IMR-90 (cell line): ENCODE measurements at regions not wholly inside any gene's neighbourhood (a gene's known extent, or its start where the extent isn't known, plus 50 kb on each side); places are given as distances from the start of the nearest gene placed in this dataset.

Source experiments
- ATAC-seq: fragments of 200-7000 bp; cut with Tn5 transposase; 2 replicates; pipeline ENCODE4 v1.9.1; 2020; ENCODE audit warnings: low read depth, mild to moderate bottlenecking, moderate library complexity
- BruUV-seq: library from RNA; stranded (reverse); fragments of 400-500 nt; replicated peaks from 2 replicates; lab custom pipeline; 2021; lab: Mats Ljungman, UMichigan
- CTCF ChIA-PET: fragments of 300-600 bp; formaldehyde crosslinking; extraction: SDS; loops from one replicate; lab custom pipeline; 2021; ENCODE audit warnings: antibody characterized with exemption; lab: Yijun Ruan, JAX
- POLR2A ChIA-PET: fragments of 300-600 bp; sonication (Branson Sonifier 250); formaldehyde crosslinking; loops from one replicate; lab custom pipeline; 2022; ENCODE audit warnings: antibody characterized with exemption; ENCODE audit not compliant: unreplicated experiment; lab: Charles Lee
- DNase-seq: peaks from one replicate; pipeline ENCODE4 v3.0.0; 2013
- H2AFZ ChIP-seq: replicated peaks from 2 replicates; pipeline ENCODE3; 2013; ENCODE audit warnings: low read length, mild to moderate bottlenecking; ENCODE audit not compliant: poor library complexity
- H2AK5ac ChIP-seq: 2 replicates; pipeline ENCODE4 v1.6.1; 2013; ENCODE audit warnings: low read depth, low read length, inconsistent platforms
- H2AK9ac ChIP-seq: replicated peaks from 2 replicates; pipeline ENCODE3; 2013; ENCODE audit warnings: mild to moderate bottlenecking, low read depth, low read length, moderate library complexity; ENCODE audit not compliant: poor library complexity
- H2BK120ac ChIP-seq: 2 replicates; pipeline ENCODE4 v1.6.1; 2013; ENCODE audit warnings: low read depth, low read length, inconsistent platforms
- H2BK15ac ChIP-seq: 3 replicates; pipeline ENCODE4 v1.6.1; 2013; ENCODE audit warnings: low read depth, low read length, inconsistent platforms
- H2BK20ac ChIP-seq: 2 replicates; pipeline ENCODE4 v1.6.1; 2013; ENCODE audit warnings: low read depth, mild to moderate bottlenecking, inconsistent platforms, low read length, moderate library complexity
- H2BK5ac ChIP-seq: 2 replicates; pipeline ENCODE4 v1.6.1; 2013; ENCODE audit warnings: mild to moderate bottlenecking, low read depth, low read length, inconsistent platforms; ENCODE audit not compliant: poor library complexity, severe bottlenecking
- H3K14ac ChIP-seq: replicated peaks from 2 replicates; pipeline ENCODE4 v1.6.1; 2013; ENCODE audit warnings: low read depth, low read length, inconsistent platforms
- H3K18ac ChIP-seq: 2 replicates; pipeline ENCODE4 v1.6.1; 2013; ENCODE audit warnings: low read depth, low read length, control low read depth
- H3K23ac ChIP-seq: 2 replicates; pipeline ENCODE4 v1.6.1; 2013; ENCODE audit warnings: low read depth, low read length, inconsistent platforms
- H3K27ac ChIP-seq: 2 replicates; pipeline ENCODE4 v1.5.1; 2013; ENCODE audit warnings: mild to moderate bottlenecking, control low read depth, low read length; ENCODE audit not compliant: insufficient read depth
- H3K27me3 ChIP-seq: 2 replicates; pipeline ENCODE4 v1.6.1; 2013; ENCODE audit warnings: low read length; ENCODE audit not compliant: control insufficient read depth, insufficient read depth
- H3K36me3 ChIP-seq: 2 replicates; pipeline ENCODE4 v1.6.1; 2013; ENCODE audit warnings: low read length, mixed read lengths; ENCODE audit not compliant: control insufficient read depth, insufficient read depth
- H3K4ac ChIP-seq: 2 replicates; pipeline ENCODE4 v1.6.1; 2013; ENCODE audit warnings: low read depth, low read length, inconsistent platforms
- H3K4me1 ChIP-seq: 2 replicates; pipeline ENCODE4 v1.6.1; 2013; ENCODE audit warnings: low read length, mixed read lengths; ENCODE audit not compliant: control insufficient read depth, insufficient read depth
- H3K4me2 ChIP-seq: 2 replicates; pipeline ENCODE4 v1.6.1; 2013; ENCODE audit warnings: low read depth, mild to moderate bottlenecking, control low read depth, low read length, moderate library complexity
- H3K4me3 ChIP-seq: 2 replicates; pipeline ENCODE4 v1.5.1; 2013; ENCODE audit warnings: low read depth, mild to moderate bottlenecking, control low read depth, low read length, moderate library complexity; ENCODE audit not compliant: insufficient read depth
- H3K56ac ChIP-seq: 2 replicates; pipeline ENCODE4 v1.6.1; 2013; ENCODE audit warnings: low read length, inconsistent platforms; ENCODE audit not compliant: insufficient read depth; ENCODE audit errors: extremely low read depth
- H3K79me1 ChIP-seq, 2 experiments: 2 replicates each; pipeline ENCODE4 v1.6.1; 2013; ENCODE audit warnings: low read length in 2 of 2, inconsistent platforms in 1 of 2, low read depth in 1 of 2
- H3K9ac ChIP-seq: 2 replicates; pipeline ENCODE4 v1.6.1; 2013; ENCODE audit warnings: low read depth, low read length, control low read depth
- H3K9me1 ChIP-seq: 2 replicates; pipeline ENCODE4 v1.6.1; 2013; ENCODE audit warnings: low read length, inconsistent platforms; ENCODE audit not compliant: insufficient read depth
- H3K9me3 ChIP-seq: 2 replicates; pipeline ENCODE4 v1.6.1; 2013; ENCODE audit warnings: low read length; ENCODE audit not compliant: control insufficient read depth, insufficient read depth
- H4K20me1 ChIP-seq: 2 replicates; pipeline ENCODE4 v1.6.1; 2013; ENCODE audit warnings: low read length, inconsistent platforms; ENCODE audit not compliant: insufficient read depth
- H4K5ac ChIP-seq: 2 replicates; pipeline ENCODE4 v1.6.1; 2013; ENCODE audit warnings: mild to moderate bottlenecking, low read depth, low read length, control low read depth
- H4K8ac ChIP-seq, 2 experiments: 2 replicates each; pipeline ENCODE4 v1.6.1; 2013; ENCODE audit warnings: low read depth in 2 of 2, low read length in 2 of 2, control low read depth in 1 of 2, inconsistent platforms in 1 of 2
- H4K91ac ChIP-seq: 2 replicates; pipeline ENCODE4 v1.6.1; 2013; ENCODE audit warnings: low read depth, low read length, inconsistent platforms; ENCODE audit not compliant: insufficient read depth
- BHLHE40 ChIP-seq: fragments of 150-350 bp; IDR thresholded peaks from 2 replicates; pipeline ENCODE4 v1.6.1; 2016; ENCODE audit warnings: mild to moderate bottlenecking, low read depth, low read length
- CEBPB ChIP-seq: IDR thresholded peaks from 2 replicates; pipeline ENCODE4 v1.6.1; 2012; ENCODE audit warnings: low read depth, low read length, improper control_type of control experiment
- CHD1 ChIP-seq: IDR thresholded peaks from 2 replicates; pipeline ENCODE4 v1.6.1; 2012; ENCODE audit warnings: low read depth, low read length, improper control_type of control experiment
- FOS ChIP-seq: fragments of 150-350 bp; IDR thresholded peaks from 2 replicates; pipeline ENCODE4 v1.6.1; 2016; ENCODE audit warnings: low read depth, low read length
- MAFK ChIP-seq: IDR thresholded peaks from 2 replicates; pipeline ENCODE4 v1.6.1; 2012; ENCODE audit warnings: low read depth, low read length, improper control_type of control experiment
- MAZ ChIP-seq: IDR thresholded peaks from 2 replicates; pipeline ENCODE4 v1.6.1; 2012; ENCODE audit warnings: low read depth, mild to moderate bottlenecking, low read length, improper control_type of control experiment, moderate library complexity, borderline replicate concordance
- MXI1 ChIP-seq: IDR thresholded peaks from 2 replicates; pipeline ENCODE4 v1.6.1; 2012; ENCODE audit warnings: low read depth, mild to moderate bottlenecking, low read length, moderate library complexity, borderline replicate concordance
- NFE2L2 ChIP-seq: fragments of 150-350 bp; IDR thresholded peaks from 2 replicates; pipeline ENCODE4 v1.6.1; 2016; ENCODE audit warnings: low read depth, mild to moderate bottlenecking, low read length
- POLR2A ChIP-seq: IDR thresholded peaks from 2 replicates; pipeline ENCODE4 v1.6.1; 2012; ENCODE audit warnings: mild to moderate bottlenecking, low read depth, low read length
- RAD21 ChIP-seq: IDR thresholded peaks from 2 replicates; pipeline ENCODE4 v1.6.1; 2012; ENCODE audit warnings: low read length, improper control_type of control experiment
- RCOR1 ChIP-seq: IDR thresholded peaks from 2 replicates; pipeline ENCODE4 v1.6.1; 2012; ENCODE audit warnings: mild to moderate bottlenecking, low read length, improper control_type of control experiment; ENCODE audit not compliant: insufficient replicate concordance
- RFX5 ChIP-seq: IDR thresholded peaks from 2 replicates; pipeline ENCODE4 v1.8.0; 2012; ENCODE audit warnings: low read depth, mild to moderate bottlenecking, low read length, moderate library complexity
- SMC3 ChIP-seq: fragments of 150-350 bp; IDR thresholded peaks from 2 replicates; pipeline ENCODE4 v1.6.1; 2016; ENCODE audit warnings: low read depth, mild to moderate bottlenecking, antibody characterized with exemption, low read length, moderate library complexity
- USF2 ChIP-seq: fragments of 150-350 bp; IDR thresholded peaks from 2 replicates; pipeline ENCODE4 v1.6.1; 2017; ENCODE audit warnings: mild to moderate bottlenecking, antibody characterized with exemption, low read length, low read depth
- WGBS, 2 experiments: methylation state at CpG; one replicate each; pipeline versions ENCODE4 v1.1.5 to v1.1.7; 2013; ENCODE audit warnings: missing lambda C conversion rate in 2 of 2; ENCODE audit not compliant: insufficient read length in 1 of 2; ENCODE audit errors: extremely low coverage in 2 of 2; 5-methylcytosine and 5-hydroxymethylcytosine counted together
- dilution Hi-C: fragments of 300-500 bp; cut with HindIII; formaldehyde crosslinking; loops from one replicate; pipeline ENCODE4 v1.14.3; 2018; ENCODE audit warnings: low sequenced_read_pairs; ENCODE audit not compliant: unreplicated experiment
- in situ Hi-C: fragments of 300-500 bp; cut with MboI; formaldehyde crosslinking; loops from 3 replicates; pipeline ENCODE4 v1.14.3; 2019; ENCODE audit warnings: low sequenced_read_pairs, inconsistent platforms, mixed read lengths
- intact Hi-C: fragments of 100-400 bp; cut with micrococcal nuclease; formaldehyde crosslinking; loops from 2 replicates; pipeline ENCODE4 v1.10.0; 2022
- TF ChIP-seq, protein P1 (sequence below): fragments of 150-350 bp; IDR thresholded peaks from 2 replicates; pipeline ENCODE4 v1.6.1; 2016; ENCODE audit warnings: low read depth, mild to moderate bottlenecking, low read length, moderate library complexity, borderline replicate concordance
- TF ChIP-seq, protein P2 (sequence below): conservative IDR thresholded peaks from 2 replicates; pipeline ENCODE4 v1.5.1; 2012; ENCODE audit warnings: mild to moderate bottlenecking, low read depth, low read length, improper control_type of control experiment

DNA sequence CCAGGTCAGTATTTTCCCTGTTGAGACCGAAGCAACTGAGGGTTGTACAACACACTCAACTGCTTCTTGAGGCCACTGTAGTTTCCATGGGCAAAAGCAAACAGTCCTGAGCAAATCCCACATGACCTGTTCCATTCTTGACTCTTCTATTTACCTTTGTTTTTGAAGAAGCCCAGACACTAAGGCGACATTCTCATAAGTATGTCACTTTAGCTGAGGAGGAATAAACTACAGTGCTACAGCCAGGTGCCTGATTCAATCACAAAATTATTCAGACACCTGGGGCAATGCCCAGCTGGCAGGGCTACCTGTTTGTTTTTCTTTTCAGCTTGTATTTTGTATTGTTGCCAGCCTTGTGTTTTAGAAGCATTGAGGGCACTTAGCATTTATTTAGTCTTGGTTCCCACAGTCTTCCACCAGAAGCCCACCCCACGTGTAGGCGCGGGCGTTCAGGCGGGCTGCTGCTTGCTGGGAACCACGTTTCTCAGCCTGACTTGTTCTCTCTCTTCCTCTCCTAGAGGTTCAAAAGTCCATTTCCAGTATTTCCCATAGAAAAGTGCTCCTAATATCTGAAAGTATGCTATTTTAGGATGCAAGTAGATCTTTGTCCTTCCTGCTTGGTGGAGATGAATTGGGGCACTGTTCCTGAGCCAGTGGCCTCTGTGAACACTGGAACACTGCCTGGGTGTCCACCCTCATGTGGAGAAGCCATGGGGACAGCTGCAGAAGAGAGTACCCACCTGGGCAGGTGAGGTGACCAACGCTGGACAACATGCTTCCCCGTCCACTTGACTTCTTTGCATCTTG, 99.0 kb upstream of the COPS8 start:
- dilution Hi-C loops (no loop called here), in situ Hi-C loops (no loop called here), intact Hi-C loops (no loop called here)
- H2BK15ac ChIP-seq = no peak overlapping the region
- DNase-seq = no peak
- WGBS, 2 experiments = 80% methylated on average over 1 of the region's 10 CpGs; no CpG with 5 or more reads in 1 of the 2 experiments
- H3K27me3 ChIP-seq = peaks cover 20% of the 10 kb centered on the region
- H2AK9ac ChIP-seq = no peak overlapping the region
- H4K8ac ChIP-seq = no peak overlapping the region
- no peak overlapping the region for H2BK5ac ChIP-seq
- H3K23ac ChIP-seq = no peak overlapping the region
- no peaks in the 10 kb centered on the region for H3K4me1 ChIP-seq
- H4K5ac ChIP-seq = no peak overlapping the region
- no peaks in the 10 kb centered on the region for H3K9me1 ChIP-seq
- no peak overlapping the region for H3K4me3 ChIP-seq
- H3K79me1 ChIP-seq = no peaks in the 10 kb centered on the region
- no peaks in the 10 kb centered on the region for H4K20me1 ChIP-seq
- TF ChIP-seq POLR2A = no peak
- no peak for TF ChIP-seq NFE2L2
- TF ChIP-seq, protein P1, sequence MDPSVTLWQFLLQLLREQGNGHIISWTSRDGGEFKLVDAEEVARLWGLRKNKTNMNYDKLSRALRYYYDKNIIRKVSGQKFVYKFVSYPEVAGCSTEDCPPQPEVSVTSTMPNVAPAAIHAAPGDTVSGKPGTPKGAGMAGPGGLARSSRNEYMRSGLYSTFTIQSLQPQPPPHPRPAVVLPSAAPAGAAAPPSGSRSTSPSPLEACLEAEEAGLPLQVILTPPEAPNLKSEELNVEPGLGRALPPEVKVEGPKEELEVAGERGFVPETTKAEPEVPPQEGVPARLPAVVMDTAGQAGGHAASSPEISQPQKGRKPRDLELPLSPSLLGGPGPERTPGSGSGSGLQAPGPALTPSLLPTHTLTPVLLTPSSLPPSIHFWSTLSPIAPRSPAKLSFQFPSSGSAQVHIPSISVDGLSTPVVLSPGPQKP = no peak
- no peak for TF ChIP-seq RAD21
- TF ChIP-seq USF2 = no peak
- TF ChIP-seq RFX5 = no peak
- no peak for TF ChIP-seq MAFK
- TF ChIP-seq, protein P2, sequence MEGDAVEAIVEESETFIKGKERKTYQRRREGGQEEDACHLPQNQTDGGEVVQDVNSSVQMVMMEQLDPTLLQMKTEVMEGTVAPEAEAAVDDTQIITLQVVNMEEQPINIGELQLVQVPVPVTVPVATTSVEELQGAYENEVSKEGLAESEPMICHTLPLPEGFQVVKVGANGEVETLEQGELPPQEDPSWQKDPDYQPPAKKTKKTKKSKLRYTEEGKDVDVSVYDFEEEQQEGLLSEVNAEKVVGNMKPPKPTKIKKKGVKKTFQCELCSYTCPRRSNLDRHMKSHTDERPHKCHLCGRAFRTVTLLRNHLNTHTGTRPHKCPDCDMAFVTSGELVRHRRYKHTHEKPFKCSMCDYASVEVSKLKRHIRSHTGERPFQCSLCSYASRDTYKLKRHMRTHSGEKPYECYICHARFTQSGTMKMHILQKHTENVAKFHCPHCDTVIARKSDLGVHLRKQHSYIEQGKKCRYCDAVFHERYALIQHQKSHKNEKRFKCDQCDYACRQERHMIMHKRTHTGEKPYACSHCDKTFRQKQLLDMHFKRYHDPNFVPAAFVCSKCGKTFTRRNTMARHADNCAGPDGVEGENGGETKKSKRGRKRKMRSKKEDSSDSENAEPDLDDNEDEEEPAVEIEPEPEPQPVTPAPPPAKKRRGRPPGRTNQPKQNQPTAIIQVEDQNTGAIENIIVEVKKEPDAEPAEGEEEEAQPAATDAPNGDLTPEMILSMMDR = no peak
- no peak for TF ChIP-seq CEBPB
- no peak for TF ChIP-seq MXI1
- no peak for TF ChIP-seq SMC3
- TF ChIP-seq MAZ = no peak
- no peak for TF ChIP-seq FOS
- TF ChIP-seq RCOR1 = no peak
- TF ChIP-seq BHLHE40 = no peak
- TF ChIP-seq CHD1 = no peak
- H3K14ac ChIP-seq = no peak overlapping the region
- ChIA-PET POLR2A (no interaction called here), CTCF (no interaction called here)
- H2AK5ac ChIP-seq = no peak overlapping the region
- peaks cover 4% of the 10 kb centered on the region for H3K9me3 ChIP-seq
- H3K18ac ChIP-seq = no peak overlapping the region
- no TSS peak for BruUV-seq
- H4K91ac ChIP-seq = no peak overlapping the region
- H2BK20ac ChIP-seq = no peak overlapping the region
- no peak overlapping the region for H2BK120ac ChIP-seq
- no peak for ATAC-seq
- no peak overlapping the region for H3K27ac ChIP-seq
- no peak overlapping the region for H3K56ac ChIP-seq
- no peak overlapping the region for H3K4me2 ChIP-seq
- no peak overlapping the region for H3K4ac ChIP-seq
- H2AFZ ChIP-seq = no peak overlapping the region
- no peak overlapping the region for H3K9ac ChIP-seq
- H3K36me3 ChIP-seq = no peaks in the 10 kb centered on the region
